ENCODE measurements at regions not wholly inside any gene's neighbourhood (a gene's known extent, or its start where the extent isn't known, plus 50 kb on each side); places are given as distances from the start of the nearest gene placed in this dataset.

GRCh38 chr14:40292664-40293063, 860.4 kb upstream of the FBXO33 start:
- no peaks in the 10 kb centered on the region for H3K4me1 Mint-ChIP-seq
- no peak for DNase-seq
- no peaks in the 10 kb centered on the region for H3K36me3 Mint-ChIP-seq (ENCODE audit: low read depth)
- no peak for TF ChIP-seq CTCF (IDR thresholded peaks at IDR 0.05)
- H3K9me3 Mint-ChIP-seq = peaks cover 22% of the 10 kb centered on the region
- H3K27ac Mint-ChIP-seq = no peak overlapping the region
- no peak overlapping the region for H3K4me3 Mint-ChIP-seq
- H3K27me3 Mint-ChIP-seq (ENCODE audit: low read depth, poor library complexity) = no peaks in the 10 kb centered on the region

GRCh38 chr14:40282196-40282595, 850.0 kb upstream of the FBXO33 start:
- no peak overlapping the region for H3K4me3 Mint-ChIP-seq
- H3K36me3 Mint-ChIP-seq (ENCODE audit: low read depth) = no peaks in the 10 kb centered on the region
- no peak for TF ChIP-seq CTCF (IDR thresholded peaks at IDR 0.05)
- H3K4me1 Mint-ChIP-seq = no peaks in the 10 kb centered on the region
- DNase-seq = no peak
- H3K9me3 Mint-ChIP-seq = no peaks in the 10 kb centered on the region
- no peak overlapping the region for H3K27ac Mint-ChIP-seq
- no peaks in the 10 kb centered on the region for H3K27me3 Mint-ChIP-seq (ENCODE audit: low read depth, poor library complexity)

GRCh38 chr14:40280652-40281051, 848.4 kb upstream of the FBXO33 start:
- no peak for DNase-seq

GRCh38 chr14:40273417-40273816, 841.2 kb upstream of the FBXO33 start:
- no peak for DNase-seq
- no peaks in the 10 kb centered on the region for H3K36me3 Mint-ChIP-seq (ENCODE audit: low read depth)
- no peaks in the 10 kb centered on the region for H3K9me3 Mint-ChIP-seq
- no peak overlapping the region for H3K4me3 Mint-ChIP-seq
- TF ChIP-seq CTCF (IDR thresholded peaks at IDR 0.05) = no peak
- H3K27ac Mint-ChIP-seq = no peak overlapping the region
- no peaks in the 10 kb centered on the region for H3K4me1 Mint-ChIP-seq
- H3K27me3 Mint-ChIP-seq (ENCODE audit: low read depth, poor library complexity) = no peaks in the 10 kb centered on the region

More at GRCh38 chr14:40280652-40281051, 848.4 kb upstream of the FBXO33 start:
- H3K9me3 Mint-ChIP-seq = no peaks in the 10 kb centered on the region
- no peak overlapping the region for H3K27ac Mint-ChIP-seq
- H3K27me3 Mint-ChIP-seq (ENCODE audit: low read depth, poor library complexity) = no peaks in the 10 kb centered on the region
- H3K4me3 Mint-ChIP-seq = no peak overlapping the region
- H3K4me1 Mint-ChIP-seq = no peaks in the 10 kb centered on the region
- TF ChIP-seq CTCF (IDR thresholded peaks at IDR 0.05) = no peak
- H3K36me3 Mint-ChIP-seq (ENCODE audit: low read depth) = no peaks in the 10 kb centered on the region

GRCh38 chr14:40271480-40271879, 839.2 kb upstream of the FBXO33 start:
- H3K4me3 Mint-ChIP-seq = no peak overlapping the region
- H3K4me1 Mint-ChIP-seq = no peaks in the 10 kb centered on the region
- no peaks in the 10 kb centered on the region for H3K27me3 Mint-ChIP-seq (ENCODE audit: low read depth, poor library complexity)
- no peaks in the 10 kb centered on the region for H3K36me3 Mint-ChIP-seq (ENCODE audit: low read depth)
- no peaks in the 10 kb centered on the region for H3K9me3 Mint-ChIP-seq
- DNase-seq = no peak
- no peak for TF ChIP-seq CTCF (IDR thresholded peaks at IDR 0.05)
- no peak overlapping the region for H3K27ac Mint-ChIP-seq

GRCh38 chr14:40269436-40269835, 837.2 kb upstream of the FBXO33 start:
- H3K9me3 Mint-ChIP-seq = no peaks in the 10 kb centered on the region
- TF ChIP-seq CTCF (IDR thresholded peaks at IDR 0.05) = no peak
- no peaks in the 10 kb centered on the region for H3K4me1 Mint-ChIP-seq
- no peak for DNase-seq
- H3K36me3 Mint-ChIP-seq (ENCODE audit: low read depth) = no peaks in the 10 kb centered on the region
- no peak overlapping the region for H3K4me3 Mint-ChIP-seq
- no peaks in the 10 kb centered on the region for H3K27me3 Mint-ChIP-seq (ENCODE audit: low read depth, poor library complexity)
- no peak overlapping the region for H3K27ac Mint-ChIP-seq
